COLO668 (cell line): ENCODE measurements at regions not wholly inside any gene's neighbourhood (a gene's known extent, or its start where the extent isn't known, plus 50 kb on each side); places are given as distances from the start of the nearest gene placed in this dataset.

Experiments
- DNase-seq: peaks from one replicate; lab custom pipeline; 2025; ENCODE audit not compliant: unreplicated experiment; lab: John Stamatoyannopoulos, UW

- DNase-seq = no peak
Observed at GRCh38 chr14:101098641-101099040, 195.1 kb upstream of the RTL1 start.

GRCh38 chr14:101101456-101102056, 198.0 kb upstream of the RTL1 start:
- no peak for DNase-seq

GRCh38 chr14:101102875-101103274, 199.4 kb upstream of the RTL1 start:
- DNase-seq = no peak

GRCh38 chr14:101103321-101103901, 199.9 kb upstream of the RTL1 start:
- no peak for DNase-seq

- no peak for DNase-seq
Observed at GRCh38 chr14:101104485-101104884, 201.0 kb upstream of the RTL1 start.

- no peak for DNase-seq
Observed at GRCh38 chr14:101105045-101105444, 201.5 kb upstream of the RTL1 start.

GRCh38 chr14:101108579-101109346, 205.2 kb upstream of the RTL1 start:
- DNase-seq = no peak

GRCh38 chr14:101109347-101109638, 205.8 kb upstream of the RTL1 start:
- no peak for DNase-seq

GRCh38 chr14:101109981-101110728, 206.6 kb upstream of the RTL1 start:
- DNase-seq = no peak

GRCh38 chr14:101110729-101111619, 207.5 kb upstream of the RTL1 start:
- no peak for DNase-seq

- DNase-seq = no peak
Observed at GRCh38 chr14:101111620-101112290, 208.2 kb upstream of the RTL1 start.

GRCh38 chr14:101112351-101113107, 209.0 kb upstream of the RTL1 start:
- no peak for DNase-seq

- no peak for DNase-seq
Observed at GRCh38 chr14:101113108-101113612, 209.6 kb upstream of the RTL1 start.

- DNase-seq = no peak
Observed at GRCh38 chr14:101113835-101114725, 210.6 kb upstream of the RTL1 start.

GRCh38 chr14:101114726-101115515, 211.4 kb upstream of the RTL1 start:
- no peak for DNase-seq

- DNase-seq = no peak
Observed at GRCh38 chr14:101115652-101116051, 212.1 kb upstream of the RTL1 start.

GRCh38 chr14:101116065-101116464, 212.5 kb upstream of the RTL1 start:
- no peak for DNase-seq
